ENCODE measurements at regions not wholly inside any gene's neighbourhood (a gene's known extent, or its start where the extent isn't known, plus 50 kb on each side); places are given as distances from the start of the nearest gene placed in this dataset.

- TF ChIP-seq CTCF (IDR thresholded peaks at IDR 0.05) (no peak), POLR2A (IDR thresholded peaks at IDR 0.05) (no peak)
Measured at GRCh38 chr7:94222516-94222915, 172.2 kb upstream of the COL1A2 start.
